KMS-11 (cell line): ENCODE measurements at regions not wholly inside any gene's neighbourhood (a gene's known extent, or its start where the extent isn't known, plus 50 kb on each side); places are given as distances from the start of the nearest gene placed in this dataset.

ENCODE experiments used
- H2AFZ ChIP-seq: fragments of 200-600 bp; sonication (generic); 2 replicates; pipeline ENCODE4 v1.6.1; 2016; ENCODE audit warnings: antibody characterized with exemption, mixed run types, low read depth
- H3K27ac ChIP-seq: fragments of 200-600 bp; sonication (generic); 2 replicates; pipeline ENCODE4 v1.6.1; 2016; ENCODE audit warnings: mild to moderate bottlenecking, mixed run types
- H3K27me3 ChIP-seq: fragments of 200-600 bp; sonication (generic); 2 replicates; pipeline ENCODE4 v1.6.1; 2017; ENCODE audit warnings: mild to moderate bottlenecking, low read depth, mixed run types, moderate library complexity; ENCODE audit not compliant: insufficient read depth
- H3K36me3 ChIP-seq: fragments of 200-600 bp; sonication (generic); 2 replicates; pipeline ENCODE4 v1.6.1; 2017; ENCODE audit warnings: mild to moderate bottlenecking, mixed run types; ENCODE audit not compliant: insufficient read depth
- H3K4me1 ChIP-seq: fragments of 200-600 bp; sonication (generic); 2 replicates; pipeline ENCODE4 v1.6.1; 2016; ENCODE audit warnings: mild to moderate bottlenecking, low read depth, mixed run types; ENCODE audit not compliant: poor library complexity, severe bottlenecking
- H3K4me2 ChIP-seq: fragments of 200-600 bp; sonication (generic); 2 replicates; pipeline ENCODE4 v1.7.0; 2016; ENCODE audit warnings: mild to moderate bottlenecking, mixed run types
- H3K4me3 ChIP-seq: fragments of 200-600 bp; sonication (generic); IDR thresholded peaks from 2 replicates; pipeline ENCODE4 v1.6.1; 2017; ENCODE audit warnings: low read depth, low read length, mixed read lengths; ENCODE audit not compliant: insufficient read depth
- H3K79me2 ChIP-seq: fragments of 200-600 bp; sonication (generic); 2 replicates; pipeline ENCODE4 v1.6.1; 2016; ENCODE audit warnings: low read depth, mixed run types; ENCODE audit not compliant: insufficient read depth
- H3K9ac ChIP-seq: fragments of 200-600 bp; sonication (generic); 2 replicates; pipeline ENCODE4 v1.6.1; 2016; ENCODE audit warnings: mild to moderate bottlenecking, mixed run types
- H4K20me1 ChIP-seq: fragments of 200-600 bp; sonication (generic); 2 replicates; pipeline ENCODE4 v1.6.1; 2016; ENCODE audit warnings: mild to moderate bottlenecking, mixed run types; ENCODE audit not compliant: insufficient read depth
- CTCF ChIP-seq: fragments of 200-600 bp; sonication (generic); conservative IDR thresholded peaks from 2 replicates; pipeline ENCODE4 v1.6.1; 2017; ENCODE audit warnings: low read depth, mild to moderate bottlenecking, antibody characterized with exemption, low read length, moderate library complexity, mixed read lengths

- Histone ChIP-seq H3K4me3 (no peak overlapping the region), H3K27me3 (no peaks in the 10 kb centered on the region), H3K27ac (no peak overlapping the region), H3K9ac (no peak overlapping the region), H3K36me3 (no peaks in the 10 kb centered on the region), H3K4me1 (peaks cover 20% of the 10 kb centered on the region), H3K4me2 (no peak overlapping the region), H4K20me1 (no peaks in the 10 kb centered on the region), H3K79me2 (no peaks in the 10 kb centered on the region), H2AFZ (no peak overlapping the region)
- no peak for TF ChIP-seq CTCF
These were observed 132.6 kb upstream of the RBBP8 start for GRCh38 chr18:22800551-22800951.

- H2AFZ ChIP-seq = no peak overlapping the region
- no peak overlapping the region for H3K4me2 ChIP-seq
- H4K20me1 ChIP-seq = no peaks in the 10 kb centered on the region
- no peaks in the 10 kb centered on the region for H3K27me3 ChIP-seq
- no peak overlapping the region for H3K4me3 ChIP-seq
- H3K4me1 ChIP-seq = peaks cover 30% of the 10 kb centered on the region
- H3K36me3 ChIP-seq = no peaks in the 10 kb centered on the region
- no peak overlapping the region for H3K27ac ChIP-seq
- no peak overlapping the region for H3K9ac ChIP-seq
- TF ChIP-seq CTCF = peak; percentile 68
- no peaks in the 10 kb centered on the region for H3K79me2 ChIP-seq
These were observed 119.3 kb upstream of the RBBP8 start for GRCh38 chr18:22813648-22814328.

GRCh38 chr18:22814329-22814703 lies 118.8 kb upstream of the RBBP8 start:
- H3K27ac ChIP-seq = no peak overlapping the region
- no peak overlapping the region for H3K4me2 ChIP-seq
- peaks cover 33% of the 10 kb centered on the region for H3K4me1 ChIP-seq
- no peaks in the 10 kb centered on the region for H3K79me2 ChIP-seq
- H3K36me3 ChIP-seq = no peaks in the 10 kb centered on the region
- H4K20me1 ChIP-seq = no peaks in the 10 kb centered on the region
- H3K4me3 ChIP-seq = no peak overlapping the region
- H3K9ac ChIP-seq = no peak overlapping the region
- no peak overlapping the region for H2AFZ ChIP-seq
- TF ChIP-seq CTCF = no peak
- H3K27me3 ChIP-seq = no peaks in the 10 kb centered on the region

- no peak overlapping the region for H2AFZ ChIP-seq
- H4K20me1 ChIP-seq = no peaks in the 10 kb centered on the region
- no peak overlapping the region for H3K9ac ChIP-seq
- H3K4me2 ChIP-seq = no peak overlapping the region; the same call in 1 of the 2 replicates
- H3K4me3 ChIP-seq = no peak overlapping the region
- peaks cover 33% of the 10 kb centered on the region for H3K4me1 ChIP-seq
- no peaks in the 10 kb centered on the region for H3K27me3 ChIP-seq
- no peak overlapping the region for H3K27ac ChIP-seq
- no peak for TF ChIP-seq CTCF
- H3K79me2 ChIP-seq = no peaks in the 10 kb centered on the region
- no peaks in the 10 kb centered on the region for H3K36me3 ChIP-seq
These were observed 116.6 kb upstream of the RBBP8 start for GRCh38 chr18:22816266-22817176.
